ENCODE measurements at regions not wholly inside any gene's neighbourhood (a gene's known extent, or its start where the extent isn't known, plus 50 kb on each side); places are given as distances from the start of the nearest gene placed in this dataset.

GRCh38 chr16:7107436-7107835 lies 225.2 kb upstream of the RBFOX1 start:
- TF ChIP-seq CTCF (IDR thresholded peaks at IDR 0.05) (no peak), POLR2A (IDR thresholded peaks at IDR 0.05) (no peak)

Measured in breast epithelium (tissue), 3 donors.